H9 (cell line): ENCODE measurements at regions not wholly inside any gene's neighbourhood (a gene's known extent, or its start where the extent isn't known, plus 50 kb on each side); places are given as distances from the start of the nearest gene placed in this dataset.

Experiments used
- DNase-seq: peaks from one replicate; pipeline ENCODE4 v3.0.0-alpha.2; 2017
- H2AFZ ChIP-seq: one replicate; pipeline ENCODE4 v1.6.1; 2013; ENCODE audit warnings: mild to moderate bottlenecking, low read length, control low read depth, moderate library complexity
- H2AK5ac ChIP-seq: 2 replicates; pipeline ENCODE4 v1.6.1; 2013; ENCODE audit warnings: low read length, control low read depth, mixed read lengths; ENCODE audit not compliant: insufficient read length
- H2BK120ac ChIP-seq: one replicate; pipeline ENCODE4 v1.6.1; 2013; ENCODE audit warnings: low read depth, mild to moderate bottlenecking, low read length, control low read depth, inconsistent platforms; ENCODE audit not compliant: poor library complexity, severe bottlenecking
- H2BK12ac ChIP-seq: 2 replicates; pipeline ENCODE4 v1.6.1; 2013; ENCODE audit warnings: low read length, control low read depth, mixed read lengths, low read depth; ENCODE audit not compliant: insufficient read length
- H2BK15ac ChIP-seq: 2 replicates; pipeline ENCODE4 v1.6.1; 2013; ENCODE audit warnings: low read depth, low read length, control low read depth
- H2BK20ac ChIP-seq: one replicate; pipeline ENCODE4 v1.6.1; 2013; ENCODE audit warnings: low read depth, mild to moderate bottlenecking, low read length, control low read depth, inconsistent platforms; ENCODE audit not compliant: poor library complexity, severe bottlenecking
- H2BK5ac ChIP-seq: 2 replicates; pipeline ENCODE4 v1.6.1; 2013; ENCODE audit warnings: low read length, control low read depth, mixed read lengths; ENCODE audit not compliant: insufficient read length
- H3K14ac ChIP-seq: 2 replicates; pipeline ENCODE4 v1.6.1; 2013; ENCODE audit warnings: low read length, control low read depth; ENCODE audit not compliant: insufficient read depth
- H3K18ac ChIP-seq: 2 replicates; pipeline ENCODE4 v1.6.1; 2013; ENCODE audit warnings: low read depth, mild to moderate bottlenecking, mixed read lengths, low read length, control low read depth; ENCODE audit not compliant: insufficient read length
- H3K23ac ChIP-seq: 2 replicates; pipeline ENCODE4 v1.6.1; 2013; ENCODE audit warnings: low read length, control low read depth, mixed read lengths, low read depth; ENCODE audit not compliant: insufficient read length
- H3K23me2 ChIP-seq: 2 replicates; pipeline ENCODE4 v1.6.1; 2013; ENCODE audit warnings: low read depth, mild to moderate bottlenecking, mixed read lengths, low read length, control low read depth; ENCODE audit not compliant: insufficient read length, poor library complexity, severe bottlenecking
- H3K27ac ChIP-seq: 2 replicates; pipeline ENCODE4 v1.5.1; 2013; ENCODE audit warnings: low read length, control low read depth, mixed read lengths, low read depth; ENCODE audit not compliant: insufficient read length
- H3K27me3 ChIP-seq: 2 replicates; pipeline ENCODE4 v1.6.1; 2013; ENCODE audit warnings: low read length, control low read depth, inconsistent platforms; ENCODE audit not compliant: insufficient read depth
- H3K4ac ChIP-seq: 2 replicates; pipeline ENCODE4 v1.6.1; 2013; ENCODE audit warnings: low read depth, mild to moderate bottlenecking, control low read depth, inconsistent platforms, low read length, moderate library complexity
- H3K4me1 ChIP-seq: 2 replicates; pipeline ENCODE4 v1.6.1; 2013; ENCODE audit warnings: low read length, control low read depth, inconsistent platforms; ENCODE audit not compliant: insufficient read depth
- H3K4me2 ChIP-seq: 2 replicates; pipeline ENCODE4 v1.6.1; 2013; ENCODE audit warnings: low read length, control low read depth, mixed read lengths; ENCODE audit not compliant: insufficient read length, insufficient read depth
- H3K56ac ChIP-seq: 2 replicates; pipeline ENCODE4 v1.6.1; 2013; ENCODE audit warnings: low read depth, mild to moderate bottlenecking, mixed read lengths, low read length, control low read depth; ENCODE audit not compliant: insufficient read length
- H3K79me1 ChIP-seq: 2 replicates; pipeline ENCODE4 v1.6.1; 2013; ENCODE audit warnings: low read depth, mild to moderate bottlenecking, moderate library complexity, low read length, control low read depth, inconsistent platforms; ENCODE audit not compliant: insufficient read depth, poor library complexity, severe bottlenecking
- H3K79me2 ChIP-seq: 2 replicates; pipeline ENCODE4 v1.6.1; 2013; ENCODE audit warnings: low read length, control low read depth, inconsistent platforms; ENCODE audit not compliant: insufficient read depth
- H3K9ac ChIP-seq: 2 replicates; pipeline ENCODE4 v1.6.1; 2013; ENCODE audit warnings: low read length, control low read depth, mixed read lengths; ENCODE audit not compliant: insufficient read length; ENCODE audit errors: extremely low read depth
- H3K9me3 ChIP-seq: one replicate; pipeline ENCODE4 v1.6.1; 2013; ENCODE audit warnings: low read depth, low read length, inconsistent platforms; ENCODE audit not compliant: control insufficient read depth
- H3T11ph ChIP-seq: one replicate; pipeline ENCODE4 v1.6.1; 2013; ENCODE audit warnings: mild to moderate bottlenecking, low read length, control low read depth, inconsistent platforms
- H4K20me1 ChIP-seq: one replicate; pipeline ENCODE4 v1.6.1; 2013; ENCODE audit not compliant: control insufficient read depth, insufficient read length, insufficient read depth
- H4K5ac ChIP-seq: 2 replicates; pipeline ENCODE4 v1.6.1; 2013; ENCODE audit warnings: low read depth, mild to moderate bottlenecking, mixed read lengths, low read length, control low read depth; ENCODE audit not compliant: insufficient read length
- H4K8ac ChIP-seq: replicated peaks from 2 replicates; pipeline ENCODE4 v1.6.1; 2013; ENCODE audit warnings: low read length, control low read depth, mixed read lengths, low read depth; ENCODE audit not compliant: insufficient read length
- H4K91ac ChIP-seq: 2 replicates; pipeline ENCODE4 v1.6.1; 2013; ENCODE audit warnings: low read depth, mild to moderate bottlenecking, moderate library complexity, mixed read lengths, low read length, control low read depth; ENCODE audit not compliant: insufficient read length
- H3K27ac Mint-ChIP-seq, 3 experiments: 2 replicates in 2 of 3; 3 replicates in 1 of 3; pipeline ENCODE4 v1.8.0; 2020 to 2021; ENCODE audit warnings: mixed read lengths in 3 of 3, mild to moderate bottlenecking in 1 of 3, moderate library complexity in 1 of 3
- H3K27me3 Mint-ChIP-seq: 2 replicates; pipeline ENCODE4 v1.8.0; 2021; ENCODE audit warnings: low read depth, mild to moderate bottlenecking, moderate library complexity, mixed read lengths
- H3K36me3 Mint-ChIP-seq, 3 experiments: 2 replicates in 2 of 3; 3 replicates in 1 of 3; pipeline ENCODE4 v1.8.0; 2020 to 2021; ENCODE audit warnings: low read depth in 3 of 3, mixed read lengths in 3 of 3; ENCODE audit not compliant: insufficient read depth in 1 of 3
- H3K4me1 Mint-ChIP-seq, 2 experiments: 2 replicates each; pipeline ENCODE4 v1.8.0; 2020; ENCODE audit warnings: mixed read lengths in 2 of 2
- H3K4me3 Mint-ChIP-seq, 2 experiments: 2 replicates in 1 of 2; 3 replicates in 1 of 2; pipeline ENCODE4 v1.8.0; 2020 to 2021; ENCODE audit warnings: mild to moderate bottlenecking in 2 of 2, mixed read lengths in 2 of 2, moderate library complexity in 1 of 2
- H3K9me3 Mint-ChIP-seq, 2 experiments: 2 replicates in 1 of 2; 3 replicates in 1 of 2; pipeline ENCODE4 v1.8.0; 2020; ENCODE audit warnings: mild to moderate bottlenecking in 2 of 2, mixed read lengths in 2 of 2, moderate library complexity in 1 of 2
- WGBS: extraction: QIAGEN DNeasy Blood & Tissue Kit; methylation state at CpG from one replicate; pipeline ENCODE4 v1.1.7; 2013; ENCODE audit warnings: missing lambda C conversion rate, low lambda C conversion rate, mixed read lengths; ENCODE audit not compliant: insufficient read length; ENCODE audit errors: extremely low coverage; 5-methylcytosine and 5-hydroxymethylcytosine counted together
- TF ChIP-seq, protein P1 (sequence below): fragments of 200-600 bp; sonication (generic); conservative IDR thresholded peaks from 3 replicates; pipeline ENCODE4 v1.8.0; 2021; ENCODE audit warnings: antibody characterized with exemption, mild to moderate bottlenecking

DNA sequence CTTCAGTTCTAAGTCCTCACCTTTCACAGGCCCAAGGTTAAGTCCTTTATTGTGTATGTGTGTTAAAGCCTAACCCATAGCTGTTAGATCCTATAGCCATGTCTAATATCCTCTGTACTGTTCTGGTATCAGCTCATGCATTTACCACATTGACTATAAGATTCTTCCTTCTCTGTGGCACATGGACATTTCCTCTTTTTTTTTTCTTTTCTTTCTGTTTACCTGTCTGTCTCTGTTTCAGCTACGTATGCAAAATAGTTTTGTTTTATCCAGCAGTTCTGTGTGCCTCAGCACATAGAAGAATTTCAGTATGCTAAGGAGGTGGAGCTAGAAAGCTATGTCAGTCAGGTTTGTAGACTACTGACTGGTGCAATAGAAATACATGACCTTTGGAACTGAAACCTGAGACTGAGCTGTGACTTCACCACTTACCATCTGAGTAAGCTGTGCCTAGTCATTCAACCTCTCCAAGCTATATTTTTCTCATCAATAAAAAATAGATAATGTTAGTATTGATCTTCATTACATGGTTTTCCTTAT is 155.6 kb upstream of the VLDLR start:
- Histone ChIP-seq H3K27ac (no peak overlapping the region), H2BK15ac (no peak overlapping the region), H3K23me2 (no peaks in the 10 kb centered on the region), H4K5ac (no peak overlapping the region), H3K18ac (no peak overlapping the region), H4K20me1 (no peaks in the 10 kb centered on the region), H3K56ac (no peak overlapping the region), H2BK5ac (no peak overlapping the region), H3K4ac (no peak overlapping the region), H3K4me1 (no peaks in the 10 kb centered on the region), H3K23ac (no peak overlapping the region), H3K9ac (no peak overlapping the region), H4K91ac (no peak overlapping the region), H3T11ph (no peak overlapping the region), H3K79me1 (no peaks in the 10 kb centered on the region), H2BK120ac (no peak overlapping the region), H2BK20ac (no peak overlapping the region), H4K8ac (no peak overlapping the region), H2AK5ac (no peak overlapping the region), H3K9me3 (peaks cover 6% of the 10 kb centered on the region), H3K14ac (no peak overlapping the region), H3K79me2 (no peaks in the 10 kb centered on the region), H2AFZ (no peak overlapping the region), H3K4me2 (no peak overlapping the region), H3K27me3 (no peaks in the 10 kb centered on the region), H2BK12ac (no peak overlapping the region)
- no peak for DNase-seq
- peaks cover 6 to 12% of the 10 kb centered on the region in 2 experiments for H3K4me1 Mint-ChIP-seq
- H3K27ac Mint-ChIP-seq: no peak overlapping the region
- TF ChIP-seq, protein P1, sequence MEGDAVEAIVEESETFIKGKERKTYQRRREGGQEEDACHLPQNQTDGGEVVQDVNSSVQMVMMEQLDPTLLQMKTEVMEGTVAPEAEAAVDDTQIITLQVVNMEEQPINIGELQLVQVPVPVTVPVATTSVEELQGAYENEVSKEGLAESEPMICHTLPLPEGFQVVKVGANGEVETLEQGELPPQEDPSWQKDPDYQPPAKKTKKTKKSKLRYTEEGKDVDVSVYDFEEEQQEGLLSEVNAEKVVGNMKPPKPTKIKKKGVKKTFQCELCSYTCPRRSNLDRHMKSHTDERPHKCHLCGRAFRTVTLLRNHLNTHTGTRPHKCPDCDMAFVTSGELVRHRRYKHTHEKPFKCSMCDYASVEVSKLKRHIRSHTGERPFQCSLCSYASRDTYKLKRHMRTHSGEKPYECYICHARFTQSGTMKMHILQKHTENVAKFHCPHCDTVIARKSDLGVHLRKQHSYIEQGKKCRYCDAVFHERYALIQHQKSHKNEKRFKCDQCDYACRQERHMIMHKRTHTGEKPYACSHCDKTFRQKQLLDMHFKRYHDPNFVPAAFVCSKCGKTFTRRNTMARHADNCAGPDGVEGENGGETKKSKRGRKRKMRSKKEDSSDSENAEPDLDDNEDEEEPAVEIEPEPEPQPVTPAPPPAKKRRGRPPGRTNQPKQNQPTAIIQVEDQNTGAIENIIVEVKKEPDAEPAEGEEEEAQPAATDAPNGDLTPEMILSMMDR: no peak
- H3K36me3 Mint-ChIP-seq: peaks cover 13 to 20% (median 19%) of the 10 kb centered on the region in 3 experiments
- no peak overlapping the region for H3K4me3 Mint-ChIP-seq
- no CpG with 5 or more reads among the region's 1 CpG for WGBS
- H3K9me3 Mint-ChIP-seq: peaks cover 14 to 20% of the 10 kb centered on the region in 2 experiments
- H3K27me3 Mint-ChIP-seq: no peaks in the 10 kb centered on the region
